ENCODE measurements at regions not wholly inside any gene's neighbourhood (a gene's known extent, or its start where the extent isn't known, plus 50 kb on each side); places are given as distances from the start of the nearest gene placed in this dataset.

DNA sequence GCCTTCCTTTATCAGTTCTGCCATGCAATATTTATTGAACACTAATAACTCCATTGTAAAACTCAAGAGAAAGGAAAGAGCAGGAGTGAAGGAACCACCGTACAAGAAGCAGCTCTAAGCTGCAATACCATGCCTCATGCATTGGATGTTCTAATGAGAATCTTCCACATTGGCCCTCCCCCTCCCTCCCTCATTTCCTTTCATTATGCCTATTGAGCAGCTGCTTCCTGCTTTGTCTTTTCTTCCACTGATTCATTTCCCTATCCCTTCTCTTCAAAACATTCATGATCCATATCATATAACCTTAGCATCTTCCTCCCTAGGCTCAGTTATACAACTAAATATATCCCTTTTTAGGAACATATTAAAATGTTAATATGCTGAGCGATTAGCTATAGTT, 698.7 kb upstream of the GOLIM4 start:
- TF ChIP-seq, protein P1, sequence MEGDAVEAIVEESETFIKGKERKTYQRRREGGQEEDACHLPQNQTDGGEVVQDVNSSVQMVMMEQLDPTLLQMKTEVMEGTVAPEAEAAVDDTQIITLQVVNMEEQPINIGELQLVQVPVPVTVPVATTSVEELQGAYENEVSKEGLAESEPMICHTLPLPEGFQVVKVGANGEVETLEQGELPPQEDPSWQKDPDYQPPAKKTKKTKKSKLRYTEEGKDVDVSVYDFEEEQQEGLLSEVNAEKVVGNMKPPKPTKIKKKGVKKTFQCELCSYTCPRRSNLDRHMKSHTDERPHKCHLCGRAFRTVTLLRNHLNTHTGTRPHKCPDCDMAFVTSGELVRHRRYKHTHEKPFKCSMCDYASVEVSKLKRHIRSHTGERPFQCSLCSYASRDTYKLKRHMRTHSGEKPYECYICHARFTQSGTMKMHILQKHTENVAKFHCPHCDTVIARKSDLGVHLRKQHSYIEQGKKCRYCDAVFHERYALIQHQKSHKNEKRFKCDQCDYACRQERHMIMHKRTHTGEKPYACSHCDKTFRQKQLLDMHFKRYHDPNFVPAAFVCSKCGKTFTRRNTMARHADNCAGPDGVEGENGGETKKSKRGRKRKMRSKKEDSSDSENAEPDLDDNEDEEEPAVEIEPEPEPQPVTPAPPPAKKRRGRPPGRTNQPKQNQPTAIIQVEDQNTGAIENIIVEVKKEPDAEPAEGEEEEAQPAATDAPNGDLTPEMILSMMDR (IDR thresholded peaks at IDR 0.05) = no peak
- TF ChIP-seq POLR2A (IDR thresholded peaks at IDR 0.05) = no peak

Measured in thyroid gland (tissue), 4 donors.